ENCODE measurements at regions not wholly inside any gene's neighbourhood (a gene's known extent, or its start where the extent isn't known, plus 50 kb on each side); places are given as distances from the start of the nearest gene placed in this dataset.
"Not testable (repeated sequence)": the region's sequence is repeated elsewhere in the genome, so short reads cannot be mapped to it uniquely, and the experiment has no call there.

DNA sequence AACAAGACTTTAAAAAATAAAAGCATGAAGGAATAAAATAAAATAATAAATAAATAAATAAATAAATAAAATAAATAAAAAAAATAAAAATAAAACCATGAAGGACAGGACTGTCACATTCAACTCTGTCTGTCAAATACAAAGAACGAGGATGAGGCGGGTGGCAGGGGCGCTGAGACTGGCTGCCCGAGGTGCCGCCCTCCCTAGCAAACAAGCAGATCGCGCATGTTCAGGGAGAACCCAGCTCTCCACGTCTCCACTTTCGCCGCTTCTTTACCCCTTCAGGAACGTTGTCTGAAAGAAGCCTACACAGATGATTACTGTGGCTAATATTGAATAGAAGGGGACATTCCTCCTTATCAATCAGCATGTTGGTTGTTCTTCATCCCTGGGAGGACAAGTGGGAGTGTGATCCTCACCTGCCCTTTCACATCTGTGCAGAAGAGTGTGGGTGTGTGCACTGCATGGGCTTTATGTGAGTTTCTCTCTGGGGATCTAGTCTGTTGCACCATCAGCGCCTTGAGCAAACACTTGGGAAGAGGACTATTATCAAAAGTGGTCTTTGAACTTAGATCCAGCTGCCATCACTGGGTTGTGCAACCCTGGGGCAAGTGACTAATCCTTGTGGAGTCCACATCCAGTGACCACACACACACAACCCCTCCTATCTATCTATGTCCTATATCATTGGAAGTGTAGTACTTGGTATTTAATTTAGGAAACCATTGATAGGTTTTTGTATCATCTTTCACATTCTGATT is 399.2 kb downstream of the IRX2 start:
- peaks cover 0 to 2% (median 0%) of the 10 kb centered on the region in 5 experiments for H3K9me3 ChIP-seq (ENCODE audit: control extremely low read depth in 1 of 5, control insufficient read depth in 4 of 5, insufficient read depth in 2 of 5, low read depth in 1 of 5, low read length in 4 of 5)
- DNase-seq, result no peak
- H3K27ac ChIP-seq (ENCODE audit: insufficient read depth in 1 of 2, low read depth in 1 of 2, low read length in 2 of 2, poor library complexity in 1 of 2, severe bottlenecking in 2 of 2), result no peak overlapping the region
- ChIA-PET POLR2A (interaction anchor here (0.7 kb wide), 1 partner anchor 12 kb away, joined by 4 read pairs; no protein-coding TSS in a partner anchor), CTCF (no interaction called here)
- H3K4me1 ChIP-seq (ENCODE audit: control extremely low read depth in 1 of 4, control insufficient read depth in 4 of 4, insufficient read depth in 4 of 4, low read length in 3 of 4), result no peaks in the 10 kb centered on the region
- H3K27me3 ChIP-seq (replicated peaks in 2 of 5; ENCODE audit: control insufficient read depth in 4 of 5, insufficient read depth in 5 of 5, low read length in 4 of 5), result no peaks in the 10 kb centered on the region
- 98% methylated on average over 10 of the region's 12 CpGs for WGBS (ENCODE audit: insufficient coverage)
- H3K4me3 ChIP-seq (ENCODE audit: control insufficient read depth in 1 of 7, extremely low read depth in 1 of 7, insufficient read depth in 4 of 7, low read depth in 2 of 7, low read length in 6 of 7), result no peak overlapping the region
- H3K36me3 ChIP-seq (ENCODE audit: control insufficient read depth in 4 of 4, insufficient read depth in 4 of 4, low read length in 3 of 4), result no peaks in the 10 kb centered on the region

DNA sequence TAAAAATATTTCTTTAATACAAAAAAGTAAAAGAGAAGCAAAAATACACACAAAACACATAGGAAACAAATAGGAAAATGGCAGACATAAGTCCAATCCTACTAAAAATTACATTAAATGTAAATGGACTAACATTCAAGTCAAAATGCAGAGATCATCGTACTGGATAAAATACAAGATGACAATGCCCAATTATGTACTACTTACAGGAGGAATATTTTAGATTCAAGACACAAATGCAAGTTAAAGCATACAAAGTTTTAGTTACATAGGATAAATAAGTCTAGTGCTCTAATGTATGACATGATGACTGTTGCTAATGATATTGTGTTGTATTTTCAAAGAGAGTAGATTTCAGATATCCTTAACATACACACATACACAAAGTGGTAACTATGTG is 401.7 kb downstream of the IRX2 start:
- H3K36me3 ChIP-seq (ENCODE audit: control insufficient read depth in 4 of 4, insufficient read depth in 4 of 4, low read length in 3 of 4); H3K4me3 ChIP-seq (ENCODE audit: control insufficient read depth in 1 of 7, extremely low read depth in 1 of 7, insufficient read depth in 4 of 7, low read depth in 2 of 7, low read length in 6 of 7); DNase-seq; H3K4me1 ChIP-seq (ENCODE audit: control extremely low read depth in 1 of 4, control insufficient read depth in 4 of 4, insufficient read depth in 4 of 4, low read length in 3 of 4); CTCF ChIA-PET; POLR2A ChIA-PET; H3K27me3 ChIP-seq (replicated peaks in 2 of 5; ENCODE audit: control insufficient read depth in 4 of 5, insufficient read depth in 5 of 5, low read length in 4 of 5); H3K27ac ChIP-seq (ENCODE audit: insufficient read depth in 1 of 2, low read depth in 1 of 2, low read length in 2 of 2, poor library complexity in 1 of 2, severe bottlenecking in 2 of 2): not testable (repeated sequence)
- no CpG with 5 or more reads among the region's 1 CpG for WGBS (ENCODE audit: insufficient coverage)
- peaks cover 0 to 10% (median 0%) of the 10 kb centered on the region in 5 experiments for H3K9me3 ChIP-seq (ENCODE audit: control extremely low read depth in 1 of 5, control insufficient read depth in 4 of 5, insufficient read depth in 2 of 5, low read depth in 1 of 5, low read length in 4 of 5)

DNA sequence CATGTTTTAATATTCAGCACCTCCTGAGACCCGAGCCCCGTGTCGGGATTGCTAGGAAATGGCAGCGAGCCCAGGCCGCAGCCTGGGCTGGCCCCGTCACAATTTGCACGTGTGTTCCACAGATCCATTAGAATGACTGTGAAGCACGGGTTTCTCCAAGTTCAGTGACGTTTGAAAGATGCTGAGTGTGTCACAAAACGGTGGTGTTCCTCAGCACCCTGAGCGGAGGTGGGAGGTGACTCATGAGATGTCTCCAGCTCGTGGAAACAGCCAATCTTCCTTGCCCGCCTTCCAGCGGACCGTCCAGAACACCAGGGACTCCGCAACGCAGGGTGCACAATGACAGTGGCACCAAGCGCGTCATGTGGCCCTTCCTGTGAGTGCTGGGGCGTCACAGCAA is 412.8 kb downstream of the IRX2 start:
- no peaks in the 10 kb centered on the region for H3K9me3 ChIP-seq (ENCODE audit: control extremely low read depth in 1 of 5, control insufficient read depth in 4 of 5, insufficient read depth in 2 of 5, low read depth in 1 of 5, low read length in 4 of 5)
- H3K4me3 ChIP-seq (ENCODE audit: control insufficient read depth in 1 of 7, extremely low read depth in 1 of 7, insufficient read depth in 4 of 7, low read depth in 2 of 7, low read length in 6 of 7), result no peak overlapping the region
- no peak for DNase-seq
- POLR2A ChIA-PET, result no interaction called here
- no peaks in the 10 kb centered on the region for H3K4me1 ChIP-seq (ENCODE audit: control extremely low read depth in 1 of 4, control insufficient read depth in 4 of 4, insufficient read depth in 4 of 4, low read length in 3 of 4)
- CTCF ChIA-PET, result no interaction called here
- H3K27ac ChIP-seq (ENCODE audit: insufficient read depth in 1 of 2, low read depth in 1 of 2, low read length in 2 of 2, poor library complexity in 1 of 2, severe bottlenecking in 2 of 2), result no peak overlapping the region
- H3K27me3 ChIP-seq (replicated peaks in 2 of 5; ENCODE audit: control insufficient read depth in 4 of 5, insufficient read depth in 5 of 5, low read length in 4 of 5), result peaks cover 0 to 15% (median 0%) of the 10 kb centered on the region in 5 experiments
- H3K36me3 ChIP-seq (ENCODE audit: control insufficient read depth in 4 of 4, insufficient read depth in 4 of 4, low read length in 3 of 4), result no peaks in the 10 kb centered on the region
- 91% methylated on average over 20 of the region's 20 CpGs for WGBS (ENCODE audit: insufficient coverage)

DNA sequence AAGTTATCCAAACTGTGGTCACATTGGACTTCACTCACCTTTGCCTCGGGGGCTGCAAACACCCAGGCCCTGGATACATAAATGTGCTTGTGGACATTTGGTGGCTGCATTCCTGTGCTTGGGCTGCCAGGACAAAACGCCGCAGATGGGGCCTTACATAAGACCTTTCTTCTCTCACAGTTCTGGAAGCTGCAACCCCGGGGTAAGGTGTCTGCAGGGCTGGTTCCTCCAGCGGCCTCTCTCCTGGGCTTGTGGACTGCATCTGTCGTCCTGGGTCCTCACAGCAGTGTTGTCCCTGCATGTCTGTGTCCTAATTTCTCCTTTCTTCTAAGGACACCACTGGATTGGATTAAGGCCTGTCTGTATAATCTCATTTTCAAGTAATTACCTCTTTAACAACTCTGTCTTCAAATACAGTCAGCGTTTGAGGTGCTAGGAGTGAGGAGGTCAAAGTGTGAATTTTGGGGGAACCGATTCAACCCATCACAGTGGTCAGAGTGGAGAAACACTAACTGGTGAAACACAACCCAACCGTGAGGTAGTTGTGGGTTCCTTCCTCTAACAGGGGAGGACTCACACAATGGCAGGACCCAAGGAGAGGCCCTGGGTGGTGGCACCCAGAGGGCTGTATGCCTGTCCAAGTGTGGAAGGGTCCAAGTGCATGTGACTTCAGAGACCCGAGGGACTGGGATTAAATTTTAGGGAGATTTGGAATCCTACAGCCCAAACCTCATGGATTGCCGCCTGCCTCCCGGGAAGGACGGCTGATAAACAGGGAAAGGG is 415.6 kb downstream of the IRX2 start:
- CTCF ChIA-PET, result no interaction called here
- no peak overlapping the region for H3K4me3 ChIP-seq (ENCODE audit: control insufficient read depth in 1 of 7, extremely low read depth in 1 of 7, insufficient read depth in 4 of 7, low read depth in 2 of 7, low read length in 6 of 7)
- H3K27ac ChIP-seq (ENCODE audit: insufficient read depth in 1 of 2, low read depth in 1 of 2, low read length in 2 of 2, poor library complexity in 1 of 2, severe bottlenecking in 2 of 2), result no peak overlapping the region
- H3K36me3 ChIP-seq (ENCODE audit: control insufficient read depth in 4 of 4, insufficient read depth in 4 of 4, low read length in 3 of 4), result no peaks in the 10 kb centered on the region
- no peak for DNase-seq
- 80% methylated on average over 13 of the region's 13 CpGs for WGBS (ENCODE audit: insufficient coverage)
- no peaks in the 10 kb centered on the region for H3K4me1 ChIP-seq (ENCODE audit: control extremely low read depth in 1 of 4, control insufficient read depth in 4 of 4, insufficient read depth in 4 of 4, low read length in 3 of 4)
- POLR2A ChIA-PET, result no interaction called here
- peaks cover 0 to 4% (median 0%) of the 10 kb centered on the region in 5 experiments for H3K9me3 ChIP-seq (ENCODE audit: control extremely low read depth in 1 of 5, control insufficient read depth in 4 of 5, insufficient read depth in 2 of 5, low read depth in 1 of 5, low read length in 4 of 5)
- H3K27me3 ChIP-seq (replicated peaks in 2 of 5; ENCODE audit: control insufficient read depth in 4 of 5, insufficient read depth in 5 of 5, low read length in 4 of 5), result peaks cover 0 to 15% (median 2%) of the 10 kb centered on the region in 5 experiments

DNA sequence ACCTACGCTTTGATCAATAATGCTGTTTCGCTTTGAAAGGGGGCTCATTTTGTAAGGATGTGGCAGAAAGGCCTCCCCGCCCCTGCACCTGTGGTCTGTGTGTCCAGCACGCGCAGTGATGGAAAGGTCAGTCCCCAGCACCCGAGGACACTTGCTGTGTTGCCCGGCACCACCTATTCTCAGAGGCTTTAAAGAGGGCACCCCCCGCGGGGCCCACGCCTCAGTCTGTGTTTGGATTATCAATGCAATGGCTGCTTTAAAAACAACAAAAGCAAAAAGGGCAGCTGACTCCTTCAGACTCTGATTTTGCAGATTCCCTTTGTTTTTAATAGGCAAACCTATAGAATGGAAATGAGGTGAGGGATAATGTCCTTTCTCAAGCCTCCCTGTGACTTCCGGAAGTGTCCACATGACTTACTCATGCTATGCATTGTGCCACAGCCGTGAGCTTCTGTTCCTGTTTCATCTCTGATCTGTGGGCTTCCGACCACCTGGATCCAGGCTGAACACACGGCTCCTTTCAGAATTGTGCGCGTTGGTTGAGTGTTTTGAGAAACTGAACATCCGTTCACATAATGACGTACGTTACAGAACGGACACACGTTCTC is 416.2 kb downstream of the IRX2 start:
- Histone ChIP-seq H3K36me3 (ENCODE audit: control insufficient read depth in 4 of 4, insufficient read depth in 4 of 4, low read length in 3 of 4) (no peaks in the 10 kb centered on the region), H3K9me3 (ENCODE audit: control extremely low read depth in 1 of 5, control insufficient read depth in 4 of 5, insufficient read depth in 2 of 5, low read depth in 1 of 5, low read length in 4 of 5) (peaks cover 0 to 4% (median 0%) of the 10 kb centered on the region in 5 experiments), H3K4me3 (ENCODE audit: control insufficient read depth in 1 of 7, extremely low read depth in 1 of 7, insufficient read depth in 4 of 7, low read depth in 2 of 7, low read length in 6 of 7) (no peak overlapping the region), H3K27ac (ENCODE audit: insufficient read depth in 1 of 2, low read depth in 1 of 2, low read length in 2 of 2, poor library complexity in 1 of 2, severe bottlenecking in 2 of 2) (no peak overlapping the region), H3K4me1 (ENCODE audit: control extremely low read depth in 1 of 4, control insufficient read depth in 4 of 4, insufficient read depth in 4 of 4, low read length in 3 of 4) (no peaks in the 10 kb centered on the region), H3K27me3 (replicated peaks in 2 of 5; ENCODE audit: control insufficient read depth in 4 of 5, insufficient read depth in 5 of 5, low read length in 4 of 5) (peaks cover 0 to 15% (median 2%) of the 10 kb centered on the region in 5 experiments)
- CTCF ChIA-PET, result no interaction called here
- DNase-seq, result no peak
- POLR2A ChIA-PET, result no interaction called here
- 74% methylated on average over 20 of the region's 21 CpGs for WGBS (ENCODE audit: insufficient coverage)

DNA sequence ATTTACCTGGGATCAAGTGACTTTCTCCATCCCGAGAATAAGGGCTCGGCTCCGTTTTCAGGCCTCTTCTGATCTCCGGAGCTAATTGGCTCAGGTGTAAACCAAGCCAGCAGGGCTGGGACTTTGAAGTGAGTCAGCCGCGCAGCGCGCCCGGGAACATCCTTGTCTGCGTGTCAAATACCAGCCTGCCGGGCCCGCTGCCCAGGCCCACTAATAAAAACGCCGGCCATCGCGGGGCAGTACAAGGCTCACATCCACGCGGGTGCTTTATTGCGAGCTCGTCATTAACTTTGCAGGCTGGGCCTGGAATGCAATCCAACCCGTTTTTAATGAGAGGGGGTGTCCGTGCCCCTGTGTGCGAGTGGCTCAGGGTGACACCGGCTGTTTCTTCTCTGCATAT is 416.8 kb downstream of the IRX2 start:
- Histone ChIP-seq H3K27me3 (replicated peaks in 2 of 5; ENCODE audit: control insufficient read depth in 4 of 5, insufficient read depth in 5 of 5, low read length in 4 of 5) (peaks cover 0 to 15% (median 2%) of the 10 kb centered on the region in 5 experiments), H3K36me3 (ENCODE audit: control insufficient read depth in 4 of 4, insufficient read depth in 4 of 4, low read length in 3 of 4) (no peaks in the 10 kb centered on the region), H3K9me3 (ENCODE audit: control extremely low read depth in 1 of 5, control insufficient read depth in 4 of 5, insufficient read depth in 2 of 5, low read depth in 1 of 5, low read length in 4 of 5) (peaks cover 0 to 4% (median 0%) of the 10 kb centered on the region in 5 experiments), H3K27ac (ENCODE audit: insufficient read depth in 1 of 2, low read depth in 1 of 2, low read length in 2 of 2, poor library complexity in 1 of 2, severe bottlenecking in 2 of 2) (no peak overlapping the region), H3K4me1 (ENCODE audit: control extremely low read depth in 1 of 4, control insufficient read depth in 4 of 4, insufficient read depth in 4 of 4, low read length in 3 of 4) (no peaks in the 10 kb centered on the region), H3K4me3 (ENCODE audit: control insufficient read depth in 1 of 7, extremely low read depth in 1 of 7, insufficient read depth in 4 of 7, low read depth in 2 of 7, low read length in 6 of 7) (no peak overlapping the region)
- POLR2A ChIA-PET, result no interaction called here
- DNase-seq, result no peak
- WGBS (ENCODE audit: insufficient coverage), result 15% methylated on average over 23 of the region's 24 CpGs
- CTCF ChIA-PET, result no interaction called here

DNA sequence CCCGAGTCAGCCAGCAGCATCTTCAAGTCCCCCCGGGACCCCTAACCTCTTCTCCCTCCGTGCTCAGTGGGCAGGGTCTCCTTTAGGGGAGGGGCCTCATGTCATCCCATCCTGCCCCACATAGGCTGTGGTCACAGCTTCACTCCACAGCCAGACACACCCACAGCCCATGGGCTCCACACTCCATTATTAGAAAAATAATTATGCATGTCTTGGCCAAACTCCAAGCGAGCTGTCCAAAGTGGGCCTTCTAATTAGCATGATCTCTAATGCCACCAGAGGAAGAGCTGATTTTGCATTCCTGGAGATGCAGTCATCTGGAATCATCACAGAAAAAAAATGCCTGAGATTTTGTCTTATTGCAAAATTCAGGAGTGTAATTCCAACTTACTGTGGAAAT is 418.2 kb downstream of the IRX2 start:
- DNase-seq, result no peak
- 82% methylated on average over 4 of the region's 4 CpGs for WGBS (ENCODE audit: insufficient coverage)
- no peaks in the 10 kb centered on the region for H3K36me3 ChIP-seq (ENCODE audit: control insufficient read depth in 4 of 4, insufficient read depth in 4 of 4, low read length in 3 of 4)
- ChIA-PET POLR2A (no interaction called here), CTCF (no interaction called here)
- H3K27me3 ChIP-seq (replicated peaks in 2 of 5; ENCODE audit: control insufficient read depth in 4 of 5, insufficient read depth in 5 of 5, low read length in 4 of 5), result peaks cover 0 to 15% (median 2%) of the 10 kb centered on the region in 5 experiments
- peaks cover 0 to 4% (median 0%) of the 10 kb centered on the region in 5 experiments for H3K9me3 ChIP-seq (ENCODE audit: control extremely low read depth in 1 of 5, control insufficient read depth in 4 of 5, insufficient read depth in 2 of 5, low read depth in 1 of 5, low read length in 4 of 5)
- no peaks in the 10 kb centered on the region for H3K4me1 ChIP-seq (ENCODE audit: control extremely low read depth in 1 of 4, control insufficient read depth in 4 of 4, insufficient read depth in 4 of 4, low read length in 3 of 4)
- H3K27ac ChIP-seq (ENCODE audit: insufficient read depth in 1 of 2, low read depth in 1 of 2, low read length in 2 of 2, poor library complexity in 1 of 2, severe bottlenecking in 2 of 2), result no peak overlapping the region
- H3K4me3 ChIP-seq (ENCODE audit: control insufficient read depth in 1 of 7, extremely low read depth in 1 of 7, insufficient read depth in 4 of 7, low read depth in 2 of 7, low read length in 6 of 7), result no peak overlapping the region
